ENCODE measurements at regions not wholly inside any gene's neighbourhood (a gene's known extent, or its start where the extent isn't known, plus 50 kb on each side); places are given as distances from the start of the nearest gene placed in this dataset.
A peak's percentile ranks its signal among the peaks of the same experiment; 100 is the strongest.
"Not testable (repeated sequence)": the region's sequence is repeated elsewhere in the genome, so short reads cannot be mapped to it uniquely, and the experiment has no call there.

DNA sequence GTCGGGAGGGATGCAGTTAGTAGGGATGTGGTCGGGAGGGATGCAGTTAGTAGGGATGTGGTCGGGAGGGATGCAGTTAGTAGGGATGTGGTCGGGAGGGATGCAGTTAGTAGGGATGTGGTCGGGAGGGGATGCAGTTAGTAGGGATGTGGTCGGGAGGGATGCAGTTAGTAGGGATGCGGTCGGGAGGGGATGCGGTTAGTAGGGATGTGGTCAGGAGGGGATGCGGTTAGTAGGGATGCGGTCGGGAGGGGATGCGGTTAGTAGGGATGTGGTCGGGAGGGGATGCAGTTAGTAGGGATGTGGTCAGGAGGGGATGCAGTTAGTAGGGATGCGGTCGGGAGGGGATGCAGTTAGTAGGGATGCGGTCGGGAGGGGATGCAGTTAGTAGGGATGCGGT is 96.2 kb downstream of the BDH1 start:
- DNase-seq (ENCODE audit: low spot score) = not testable (repeated sequence)

DNA sequence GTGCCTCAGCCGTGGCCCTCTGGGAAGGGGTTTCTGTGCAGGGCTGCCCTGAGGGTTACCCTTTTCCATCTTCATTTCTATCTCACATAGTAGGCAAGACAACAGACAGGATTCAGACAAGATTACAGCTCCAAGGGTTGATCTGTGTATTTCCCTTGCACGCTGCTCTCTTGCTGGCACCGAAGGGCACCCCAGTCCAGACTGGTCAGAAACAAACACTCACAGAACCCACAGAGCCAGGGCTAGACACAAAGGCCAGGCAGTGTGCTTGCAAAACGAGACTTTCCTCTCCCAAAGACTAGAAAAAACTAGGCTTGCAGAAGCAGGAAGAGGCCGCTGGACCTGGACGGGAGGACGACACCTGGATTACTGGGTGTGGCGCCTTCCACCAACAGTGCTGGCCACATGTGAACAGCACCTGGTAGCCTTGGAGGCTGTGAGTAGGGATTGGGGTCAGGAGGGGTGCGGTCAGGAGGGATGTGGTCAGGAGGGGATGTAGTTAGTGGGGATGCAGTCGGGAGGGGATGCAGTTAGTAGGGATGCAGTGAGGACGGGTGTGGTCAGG is 96.8 kb downstream of the BDH1 start:
- TF ChIP-seq, protein P1, sequence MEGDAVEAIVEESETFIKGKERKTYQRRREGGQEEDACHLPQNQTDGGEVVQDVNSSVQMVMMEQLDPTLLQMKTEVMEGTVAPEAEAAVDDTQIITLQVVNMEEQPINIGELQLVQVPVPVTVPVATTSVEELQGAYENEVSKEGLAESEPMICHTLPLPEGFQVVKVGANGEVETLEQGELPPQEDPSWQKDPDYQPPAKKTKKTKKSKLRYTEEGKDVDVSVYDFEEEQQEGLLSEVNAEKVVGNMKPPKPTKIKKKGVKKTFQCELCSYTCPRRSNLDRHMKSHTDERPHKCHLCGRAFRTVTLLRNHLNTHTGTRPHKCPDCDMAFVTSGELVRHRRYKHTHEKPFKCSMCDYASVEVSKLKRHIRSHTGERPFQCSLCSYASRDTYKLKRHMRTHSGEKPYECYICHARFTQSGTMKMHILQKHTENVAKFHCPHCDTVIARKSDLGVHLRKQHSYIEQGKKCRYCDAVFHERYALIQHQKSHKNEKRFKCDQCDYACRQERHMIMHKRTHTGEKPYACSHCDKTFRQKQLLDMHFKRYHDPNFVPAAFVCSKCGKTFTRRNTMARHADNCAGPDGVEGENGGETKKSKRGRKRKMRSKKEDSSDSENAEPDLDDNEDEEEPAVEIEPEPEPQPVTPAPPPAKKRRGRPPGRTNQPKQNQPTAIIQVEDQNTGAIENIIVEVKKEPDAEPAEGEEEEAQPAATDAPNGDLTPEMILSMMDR (IDR thresholded peaks at IDR 0.05; ENCODE audit: extremely low read depth, missing control alignments) = no peak
- no peak for DNase-seq (ENCODE audit: low spot score)

GRCh38 chr3:197458179-197458707 is 97.5 kb downstream of the BDH1 start:
- TF ChIP-seq, protein P1 (IDR thresholded peaks at IDR 0.05; ENCODE audit: extremely low read depth, missing control alignments) = no peak
- DNase-seq (ENCODE audit: low spot score) = no peak

DNA sequence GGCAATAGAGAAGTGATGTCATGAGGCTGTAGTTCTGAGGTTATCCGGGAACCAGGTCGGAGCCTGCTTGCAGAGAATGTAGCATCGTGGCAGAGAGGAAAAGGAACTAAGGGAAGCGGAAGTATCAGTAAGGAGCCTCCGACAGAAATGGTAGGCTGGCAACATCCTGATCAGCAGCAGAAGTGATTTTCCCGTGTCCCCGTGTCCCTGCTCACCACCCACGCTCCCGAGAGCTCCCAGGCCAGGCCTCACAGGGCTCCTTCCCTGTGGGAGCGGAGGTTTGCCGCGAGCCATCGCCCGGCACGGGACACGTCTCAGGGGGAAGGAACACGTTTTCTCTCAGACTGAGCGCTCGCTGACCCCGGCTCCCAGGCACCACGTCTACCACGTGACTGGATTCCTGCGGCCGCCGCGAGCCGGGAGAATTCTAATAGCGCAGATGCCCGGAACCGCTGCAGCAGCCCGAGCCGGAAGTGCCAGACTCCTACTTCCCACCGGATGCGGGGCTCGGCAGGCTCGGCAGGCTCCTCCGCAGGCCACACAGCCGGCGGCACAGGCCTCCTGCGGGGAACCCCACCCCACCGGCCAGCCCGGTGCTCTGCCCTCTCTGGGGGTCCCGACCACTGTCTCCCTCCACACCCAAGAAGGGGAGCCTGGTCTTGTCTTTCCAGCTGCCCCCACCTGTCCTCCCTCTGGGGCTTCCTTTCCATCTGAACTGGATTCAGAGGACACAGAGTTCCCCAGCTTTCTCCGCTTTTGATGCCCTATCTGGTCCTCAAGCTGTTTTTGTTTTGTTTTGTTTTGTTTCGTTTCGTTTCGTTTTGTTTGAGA is 99.3 kb downstream of the BDH1 start:
- TF ChIP-seq, protein P1 (IDR thresholded peaks at IDR 0.05; ENCODE audit: extremely low read depth, missing control alignments) = no peak
- peak; percentile 64 for DNase-seq (ENCODE audit: low spot score)

GRCh38 chr3:197454841-197455240 is 100.9 kb downstream of the BDH1 start:
- not testable (repeated sequence) for DNase-seq (ENCODE audit: low spot score)

DNA sequence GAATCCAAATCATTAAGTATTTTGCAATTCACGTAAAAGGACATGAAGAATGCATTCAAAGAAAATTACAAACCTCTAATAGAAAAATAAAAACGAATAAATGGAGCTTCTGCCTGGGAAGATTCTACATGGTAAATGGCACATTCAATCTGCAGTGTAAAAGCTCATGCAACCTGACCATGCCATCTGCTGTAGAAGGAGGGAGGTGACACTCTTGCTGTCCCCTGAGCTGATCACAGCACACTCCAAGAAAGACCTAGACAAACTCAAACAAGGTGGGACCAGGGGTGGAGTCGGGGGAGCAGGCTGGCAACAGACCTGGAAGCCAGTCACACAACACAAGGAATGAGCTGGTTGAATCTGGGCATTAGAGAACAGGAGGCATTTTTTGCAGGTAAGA is 101.8 kb downstream of the BDH1 start:
- DNase-seq (ENCODE audit: low spot score) = peak; percentile 51
- TF ChIP-seq, protein P1 (IDR thresholded peaks at IDR 0.05; ENCODE audit: extremely low read depth, missing control alignments) = no peak

DNA sequence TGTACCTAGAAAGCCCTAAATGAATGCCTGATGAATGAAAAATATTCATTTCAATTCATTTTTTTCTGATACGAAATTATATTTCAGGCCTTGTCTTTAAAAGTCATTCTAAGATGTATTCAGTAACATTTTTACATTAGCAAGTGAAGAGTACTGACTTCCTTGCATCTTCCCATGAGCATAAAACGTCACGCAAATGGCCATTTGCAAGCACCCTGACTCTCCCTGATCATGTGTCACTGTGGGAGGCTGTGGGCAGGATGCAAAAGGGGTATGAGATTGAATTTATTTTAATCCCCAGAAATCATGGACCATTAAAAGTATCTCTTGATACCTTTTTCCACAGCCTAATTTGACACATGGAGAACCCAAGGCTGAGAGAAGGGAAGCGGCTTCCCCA is 105.0 kb downstream of the BDH1 start:
- TF ChIP-seq, protein P1 (IDR thresholded peaks at IDR 0.05; ENCODE audit: extremely low read depth, missing control alignments) = no peak
- DNase-seq (ENCODE audit: low spot score) = no peak

DNA sequence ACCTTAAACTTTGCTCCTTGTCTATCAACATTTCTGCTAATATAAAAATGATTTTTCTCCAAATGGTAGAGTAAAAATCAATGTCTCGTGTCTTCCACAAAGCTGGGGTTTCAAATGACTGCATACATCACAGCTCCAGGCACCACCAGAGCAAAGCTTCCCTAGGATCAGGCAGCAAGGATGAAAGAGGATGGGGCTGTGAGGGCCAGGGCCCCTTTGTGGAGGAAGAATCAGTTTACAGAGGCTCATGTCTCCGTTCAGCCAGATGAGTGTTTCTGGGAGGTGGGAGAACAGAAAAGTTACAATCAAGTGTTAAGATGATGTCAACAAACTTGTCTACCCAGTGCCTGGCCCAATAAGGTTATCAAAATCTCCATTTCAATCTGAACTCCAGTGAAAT is 105.5 kb downstream of the BDH1 start:
- DNase-seq (ENCODE audit: low spot score) = no peak
- TF ChIP-seq, protein P1 (IDR thresholded peaks at IDR 0.05; ENCODE audit: extremely low read depth, missing control alignments) = no peak

DNA sequence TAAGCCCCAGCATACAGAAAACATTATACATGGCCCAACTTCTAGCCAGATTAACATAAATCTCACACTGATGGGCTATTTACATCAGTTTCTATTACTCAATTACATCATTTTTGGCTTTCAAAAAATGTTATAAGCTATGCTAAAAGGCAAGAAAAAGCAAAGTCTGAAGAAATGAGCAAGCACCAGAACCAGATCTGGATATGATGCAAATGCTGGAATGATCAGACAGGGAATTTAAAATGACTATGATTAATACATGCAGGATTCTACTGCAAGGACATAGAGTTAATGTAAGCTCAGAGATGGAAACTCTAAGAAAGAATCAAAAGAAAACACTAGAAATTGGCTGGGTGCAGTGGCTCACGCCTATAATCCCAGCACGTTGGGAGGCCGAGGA is 106.6 kb downstream of the BDH1 start:
- DNase-seq (ENCODE audit: low spot score) = not testable (repeated sequence)

GRCh38 chr3:197447781-197448180 is 108.0 kb downstream of the BDH1 start:
- DNase-seq (ENCODE audit: low spot score) = not testable (repeated sequence)

Data from GM20000 (cell line).